Stomach (tissue), 4 donors: ENCODE measurements at regions not wholly inside any gene's neighbourhood (a gene's known extent, or its start where the extent isn't known, plus 50 kb on each side); places are given as distances from the start of the nearest gene placed in this dataset.

Experiments
- CTCF ChIP-seq, 7 experiments: fragments of 450-650 bp in 4 of 7; fragments of 200-600 bp in 3 of 7; sonication (generic) in 3 of 7; IDR thresholded peaks; one replicate each; pipeline ENCODE4 v1.5.1; 2016 to 2019; ENCODE audit warnings: antibody characterized with exemption in 7 of 7, control low read depth in 2 of 7, mild to moderate bottlenecking in 1 of 7
- EP300 ChIP-seq: sonication (generic); formaldehyde crosslinking; IDR thresholded peaks from one replicate; pipeline ENCODE4 v1.6.1; 2017; ENCODE audit warnings: antibody characterized with exemption
- POLR2AphosphoS5 ChIP-seq, 3 donors: sonication (generic); formaldehyde crosslinking; IDR thresholded peaks; one replicate each; pipeline ENCODE4 v1.6.1; 2016; ENCODE audit warnings: antibody characterized with exemption in 3 of 3

- TF ChIP-seq CTCF (IDR thresholded peaks at IDR 0.05) (no peak), EP300 (no peak), POLR2AphosphoS5 (IDR thresholded peaks at IDR 0.05) (no peak)
Measured at GRCh38 chr15:96043591-96044171, 286.8 kb upstream of the NR2F2 start.
